Liver (tissue), 3 donors: ENCODE measurements at regions not wholly inside any gene's neighbourhood (a gene's known extent, or its start where the extent isn't known, plus 50 kb on each side); places are given as distances from the start of the nearest gene placed in this dataset.

Experiments used
- CTCF ChIP-seq: fragments of 150-350 bp; IDR thresholded peaks from 2 replicates; pipeline ENCODE4 v1.5.1; 2017; ENCODE audit warnings: improper control_type of control experiment, low read depth, low read length; ENCODE audit not compliant: missing input control
- EGR1 ChIP-seq, 2 donors: IDR thresholded peaks; 2 replicates each; pipeline ENCODE4 v1.6.1; 2016 to 2018; ENCODE audit warnings: antibody characterized with exemption in 2 of 2, low read depth in 2 of 2
- JUND ChIP-seq, 2 donors: IDR thresholded peaks; 2 replicates each; pipeline ENCODE4 v1.6.1; 2016; ENCODE audit warnings: antibody characterized with exemption in 2 of 2
- donor health status: healthy.
- donor health status: healthy.

- TF ChIP-seq CTCF (no peak), EGR1 (IDR thresholded peaks at IDR 0.05; ENCODE audit: low read depth in 2 of 2) (no peak), JUND (IDR thresholded peaks at IDR 0.05) (no peak)
Observed at GRCh38 chr21:16330908-16331268, 601.1 kb downstream of the USP25 start.
